GM12891 (cell line): ENCODE measurements at regions not wholly inside any gene's neighbourhood (a gene's known extent, or its start where the extent isn't known, plus 50 kb on each side); places are given as distances from the start of the nearest gene placed in this dataset.

Source experiments
- POLR2A ChIP-seq: IDR thresholded peaks from 2 replicates; pipeline ENCODE4 v1.6.1; 2011; ENCODE audit warnings: low read depth, low read length, control low read depth
- POLR2AphosphoS5 ChIP-seq: IDR thresholded peaks from 2 replicates; pipeline ENCODE4 v1.6.1; 2011; ENCODE audit warnings: low read depth, low read length, control low read depth

DNA sequence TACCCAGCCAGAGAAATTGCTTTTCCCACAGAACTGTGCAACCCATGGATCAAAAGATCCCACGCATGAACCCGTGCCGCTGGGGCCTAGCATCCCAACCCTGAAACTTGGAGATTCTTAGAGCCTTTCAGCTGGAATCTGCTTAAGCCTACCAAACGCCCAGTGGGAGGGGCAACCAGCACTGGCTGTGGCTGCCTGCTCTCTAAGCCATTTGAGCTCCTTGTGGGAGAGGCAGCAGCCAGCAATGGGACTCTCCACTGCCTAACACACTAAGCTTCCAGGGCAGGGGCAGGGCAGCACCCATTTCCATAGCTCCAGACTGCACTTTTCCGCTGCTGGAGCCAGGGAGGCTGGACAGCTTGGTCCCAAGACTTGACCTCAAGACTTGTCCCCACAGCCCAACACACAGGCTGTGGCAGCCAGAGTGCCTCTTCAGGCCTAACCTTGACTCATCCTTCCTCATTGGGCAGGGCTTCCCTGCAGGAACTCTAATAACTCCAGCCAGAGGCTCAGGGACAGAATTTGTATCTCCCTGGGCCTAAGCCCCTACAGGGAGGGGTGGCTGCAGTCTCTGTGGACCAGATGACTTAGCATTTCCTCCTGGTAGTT lies 437.4 kb downstream of the MTRR start:
- TF ChIP-seq POLR2A (no peak), POLR2AphosphoS5 (no peak)
